Hippocampal formation (tissue), 2 donors: ENCODE measurements at regions not wholly inside any gene's neighbourhood (a gene's known extent, or its start where the extent isn't known, plus 50 kb on each side); places are given as distances from the start of the nearest gene placed in this dataset.

Experiments used
- DNase-seq, 2 donors: peaks; one replicate each; lab custom pipeline; 2025; lab: John Stamatoyannopoulos, UW

DNA sequence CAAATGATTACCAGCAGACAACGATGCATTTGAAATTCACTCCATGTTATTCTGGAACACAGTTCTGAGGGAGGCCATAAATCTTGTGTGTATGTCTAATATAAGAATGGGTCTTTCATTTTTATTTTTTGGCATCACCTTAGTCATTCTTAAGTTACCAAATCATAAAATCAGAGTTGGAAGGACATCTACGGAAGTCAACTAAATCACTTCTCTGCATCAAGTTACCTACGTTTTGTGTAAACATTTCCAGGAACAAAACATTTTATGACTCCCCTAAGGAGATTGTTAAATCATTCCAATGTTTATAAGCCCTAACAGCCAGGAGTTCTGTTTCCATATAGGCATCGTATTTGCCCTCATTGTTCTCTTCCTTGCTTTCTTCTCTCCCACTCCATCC, 378.2 kb downstream of the FAM170A start:
- no peak for DNase-seq

DNA sequence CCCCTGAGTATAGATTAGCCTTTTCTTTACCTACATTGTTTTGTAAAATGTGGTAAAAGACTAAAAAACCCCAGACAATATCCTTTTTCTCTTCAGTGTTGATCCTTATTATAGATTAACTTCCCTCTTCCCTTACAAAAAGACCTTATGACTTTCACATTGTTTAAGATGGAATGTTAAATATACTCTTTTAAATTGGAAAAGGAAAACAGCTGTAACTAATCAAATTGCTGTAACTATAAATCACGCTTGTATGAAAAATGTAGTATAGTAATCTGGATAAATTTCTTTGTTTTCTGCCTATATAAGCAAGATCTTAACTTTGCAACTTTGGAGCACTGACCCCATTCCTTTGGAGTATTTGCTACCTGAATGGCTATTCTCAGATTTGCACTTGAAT, 383.1 kb downstream of the FAM170A start:
- DNase-seq: no peak

DNA sequence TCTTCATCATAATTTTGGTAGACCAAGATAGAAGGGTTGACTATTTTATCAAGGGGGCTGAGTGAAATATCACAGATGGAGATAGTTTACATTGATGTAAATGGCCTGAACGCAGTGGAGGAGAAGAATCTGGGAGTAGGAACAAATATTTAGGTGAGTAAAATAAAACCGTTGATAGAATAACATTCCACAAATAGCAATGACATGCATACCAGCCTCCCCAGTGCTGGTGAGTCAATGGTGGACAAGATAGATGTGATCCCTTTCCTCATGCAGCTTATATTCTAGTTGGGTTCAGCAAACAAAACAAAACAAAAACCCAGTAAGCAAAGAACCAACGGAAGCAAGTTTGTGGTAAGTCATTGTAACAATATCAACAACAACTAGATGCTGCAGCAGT, 385.2 kb downstream of the FAM170A start:
- DNase-seq: no peak

DNA sequence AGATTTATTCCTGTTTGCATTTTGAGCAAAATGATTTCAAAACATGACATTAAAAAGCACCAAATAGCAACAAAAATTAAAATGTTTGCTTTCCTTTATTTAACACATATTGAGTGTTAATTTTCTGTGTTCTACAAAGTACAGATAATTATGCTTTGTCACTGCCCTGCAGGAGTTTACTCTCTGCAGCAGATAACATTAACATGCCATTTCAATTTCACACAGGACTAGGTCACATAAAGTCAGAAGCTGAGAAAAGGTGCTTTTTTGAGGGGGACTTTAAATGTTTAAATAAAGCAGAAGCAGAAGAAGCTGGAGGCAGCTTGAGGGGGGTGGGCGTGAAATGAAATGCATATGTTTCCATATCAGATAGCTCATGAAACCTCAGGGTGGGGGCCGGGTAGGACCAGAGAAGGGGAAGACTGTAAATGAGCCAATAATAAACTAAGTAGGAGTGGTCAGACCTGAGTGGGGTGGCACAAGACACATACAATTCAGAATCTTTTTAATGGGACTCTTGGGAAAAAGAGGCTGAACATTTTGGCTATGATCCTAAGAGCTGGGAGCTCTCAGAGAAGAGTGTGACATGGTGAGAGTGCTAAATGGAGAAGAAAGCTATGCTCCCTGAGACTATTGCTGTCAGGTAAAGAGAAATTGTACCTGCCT, 387.5 kb downstream of the FAM170A start:
- no peak for DNase-seq

DNA sequence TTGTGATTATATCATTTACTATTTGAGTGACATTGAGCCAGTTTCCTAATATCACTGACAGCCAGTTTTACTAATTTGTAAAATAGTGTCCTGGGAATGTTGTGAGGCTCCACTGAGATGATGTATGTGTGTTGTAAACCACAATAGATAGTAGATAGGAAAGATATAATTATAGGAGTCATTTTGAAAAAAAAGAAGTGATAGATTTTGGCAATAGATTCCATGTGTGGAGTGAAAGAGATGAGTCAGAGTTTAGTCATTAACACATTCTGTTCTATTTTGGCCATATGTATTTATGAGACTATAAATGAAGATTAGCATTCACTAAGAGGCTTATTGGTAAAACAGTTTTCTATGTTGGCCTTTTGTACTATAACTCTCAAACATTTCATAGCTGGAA, 388.2 kb downstream of the FAM170A start:
- no peak for DNase-seq

DNA sequence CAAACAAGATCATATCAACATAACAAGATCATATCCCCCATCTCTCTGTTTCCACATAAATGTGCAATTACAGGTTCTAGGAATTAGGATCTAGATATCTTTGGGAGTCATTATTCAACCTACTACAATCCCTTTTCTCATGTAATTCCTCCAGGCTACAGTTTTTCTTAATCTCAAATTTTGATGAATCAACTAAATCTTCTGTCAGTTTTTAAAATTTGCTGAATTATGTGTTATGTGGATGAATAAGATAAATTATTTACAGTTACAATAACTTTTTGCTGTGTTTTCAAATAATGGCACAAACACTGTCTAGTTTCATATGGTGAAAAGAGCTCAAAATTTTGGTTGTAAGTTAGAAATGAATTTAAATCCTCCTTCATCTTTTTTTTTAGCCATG, 405.8 kb downstream of the FAM170A start:
- no peak for DNase-seq

DNA sequence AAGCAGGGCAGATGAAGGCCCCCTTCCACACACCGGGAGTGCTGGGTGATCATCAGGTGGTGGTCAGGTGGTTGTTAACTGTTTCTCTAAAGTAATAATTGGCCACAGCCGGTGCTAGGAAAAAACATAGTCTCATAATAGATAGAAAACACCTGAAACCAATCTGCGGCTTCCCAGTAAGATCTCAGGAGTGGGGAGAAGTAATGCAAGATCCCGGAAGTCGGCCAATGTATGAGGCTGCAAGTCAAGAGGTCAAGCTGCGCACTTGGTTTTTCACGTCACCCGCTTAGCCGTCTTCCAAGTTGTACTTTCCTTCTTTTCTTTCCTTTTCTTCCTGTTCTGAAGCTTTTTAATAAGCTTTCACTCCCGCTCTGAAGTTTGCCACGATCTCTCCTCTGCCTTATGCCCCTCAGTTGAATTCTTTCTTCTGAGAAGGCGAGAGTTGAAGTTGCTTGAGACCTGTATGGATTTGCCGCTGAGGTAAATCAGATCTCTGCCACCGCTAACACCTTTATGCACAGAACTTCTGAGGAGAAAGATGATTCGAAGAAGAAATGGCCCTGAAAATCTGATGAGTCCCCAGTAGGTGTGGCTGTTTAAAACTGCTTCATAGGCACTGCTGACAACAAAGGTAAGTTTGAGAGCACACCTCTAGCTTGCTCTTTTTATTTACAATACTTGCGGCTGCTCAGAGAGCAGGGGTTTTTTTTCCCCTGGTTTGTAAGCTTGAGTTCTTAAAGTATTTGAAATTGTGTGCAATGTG, 406.6 kb downstream of the FAM170A start:
- DNase-seq: no peak

DNA sequence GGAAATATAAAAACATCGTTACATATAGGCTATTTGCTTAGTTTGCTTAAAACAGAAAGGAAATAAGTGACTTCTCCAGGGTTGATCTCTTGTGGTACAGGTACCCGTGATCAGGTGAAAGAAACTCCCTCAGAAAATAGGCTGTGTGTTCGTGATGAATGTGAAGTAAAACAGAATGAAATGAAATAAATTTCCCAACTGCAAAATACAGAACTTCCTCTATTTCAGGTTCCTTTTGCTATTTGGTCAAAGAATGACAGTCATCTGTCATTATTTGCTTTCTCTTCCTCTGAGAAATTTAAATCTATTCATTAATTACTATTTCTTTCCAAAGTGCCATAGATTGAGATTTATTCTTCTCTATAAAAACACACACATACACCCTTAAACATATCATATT, 408.1 kb downstream of the FAM170A start:
- no peak for DNase-seq

DNA sequence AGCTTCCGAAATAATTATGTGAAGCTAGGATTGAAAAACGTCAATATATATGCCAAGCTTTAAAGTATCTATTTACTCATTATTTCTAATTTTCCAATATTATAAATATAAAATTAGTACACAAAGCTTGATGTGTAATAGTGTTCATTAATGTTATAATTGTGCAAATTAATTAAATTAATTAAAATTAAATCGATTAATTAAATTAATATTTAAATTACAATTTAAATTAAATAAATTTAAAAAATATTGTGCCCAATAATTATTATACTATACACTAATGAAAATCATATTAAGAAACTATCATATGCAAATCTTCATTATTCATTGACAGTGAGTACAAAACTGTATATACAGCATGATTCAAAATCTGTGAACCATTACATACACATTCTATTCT, 409.8 kb downstream of the FAM170A start:
- DNase-seq: no peak

DNA sequence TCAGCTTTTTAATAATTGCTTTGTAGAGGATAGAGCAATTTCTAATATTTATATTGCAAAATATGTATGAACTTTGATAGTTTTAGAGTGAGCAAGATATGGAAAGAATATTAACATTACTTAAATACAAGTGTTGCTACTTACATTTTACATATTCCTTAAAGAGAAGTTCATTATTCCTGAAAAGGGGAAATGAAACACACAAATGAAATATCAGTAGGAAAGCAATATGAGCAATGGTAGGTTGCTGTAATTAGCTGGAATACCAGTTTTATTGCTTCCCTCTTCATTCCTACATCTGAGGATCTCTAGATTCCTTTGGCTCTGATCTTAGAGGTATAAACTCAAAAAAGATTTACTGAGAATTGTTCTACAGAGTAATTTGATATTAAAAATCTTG, 414.1 kb downstream of the FAM170A start:
- no peak for DNase-seq

DNA sequence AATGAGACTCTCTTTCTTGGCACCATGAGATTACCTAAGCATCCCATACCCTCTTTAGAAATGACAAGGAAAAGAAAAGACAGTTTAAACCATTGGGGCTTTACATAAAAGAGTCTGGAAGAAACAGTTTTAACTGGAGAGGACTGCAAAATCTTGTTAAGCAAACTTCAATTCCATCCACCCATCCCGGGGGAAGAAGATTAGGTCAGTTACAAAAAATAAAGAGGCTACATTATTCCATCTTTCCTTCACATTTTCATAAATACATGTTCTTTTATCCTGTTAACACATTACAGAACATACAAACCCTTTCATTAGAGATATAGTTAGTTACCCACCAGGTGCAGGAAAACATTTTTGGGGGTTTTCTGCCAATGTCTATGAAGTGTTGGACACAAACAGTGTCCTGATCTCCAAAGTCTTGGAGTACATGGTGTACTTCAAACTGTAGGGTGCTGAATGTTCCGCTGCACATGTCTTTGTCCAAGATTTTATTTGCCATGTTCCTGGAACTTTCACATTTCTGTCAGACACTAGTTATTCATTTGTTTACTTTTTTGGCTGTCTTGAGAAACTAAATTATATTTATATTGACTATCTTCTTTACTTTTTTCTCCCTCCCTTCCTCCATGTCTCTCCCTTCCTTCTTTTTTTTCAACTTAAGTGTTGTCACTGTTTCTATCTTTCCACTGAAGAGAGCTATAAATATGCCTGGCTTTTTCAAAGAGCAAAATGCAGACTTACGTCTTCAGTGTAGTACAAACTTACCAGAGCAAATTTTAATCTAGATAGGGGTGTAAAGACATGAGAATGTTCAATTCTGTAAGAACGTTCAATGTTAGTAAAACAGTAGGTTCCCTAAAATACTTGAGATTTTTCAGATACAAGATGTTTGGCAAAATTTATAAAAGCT, 410.9 kb upstream of the PRR16 start:
- no peak for DNase-seq

DNA sequence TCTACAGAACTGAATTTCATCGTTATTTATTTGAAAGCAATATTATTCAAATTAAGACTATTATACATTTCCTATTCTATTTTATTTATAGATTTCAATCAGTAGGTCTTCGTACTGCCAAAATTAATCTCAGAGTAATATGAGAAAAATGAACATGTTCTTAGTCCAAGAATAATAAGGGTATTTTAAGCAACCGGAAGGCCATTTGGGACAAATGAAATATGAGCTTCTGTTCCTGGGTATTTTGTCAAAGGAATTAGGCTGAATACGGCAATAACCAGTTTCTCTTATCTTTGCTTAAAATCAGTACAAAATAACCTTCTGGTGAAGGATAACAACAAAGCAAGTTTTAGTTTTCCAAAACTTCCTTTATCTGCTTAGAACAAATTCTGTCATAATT, 410.3 kb upstream of the PRR16 start:
- no peak for DNase-seq

DNA sequence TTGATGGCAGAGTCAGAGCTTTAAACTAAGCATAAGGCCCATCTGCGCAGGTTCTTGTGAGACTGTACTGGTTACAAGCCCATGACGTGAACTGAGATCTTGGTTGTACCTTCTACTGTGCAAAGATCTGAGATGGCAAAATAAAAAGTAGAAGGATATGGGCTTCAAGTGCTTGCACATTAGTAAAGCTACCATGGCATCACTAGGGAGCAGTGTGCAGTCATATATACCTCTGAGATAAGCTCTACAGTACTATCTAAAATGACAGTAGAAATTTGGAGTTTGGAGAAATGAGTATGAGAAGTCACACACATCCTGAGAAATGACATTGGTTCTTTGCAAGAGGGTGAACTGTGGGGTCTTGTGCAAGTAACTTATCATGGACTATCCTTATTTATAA, 408.2 kb upstream of the PRR16 start:
- peak in 1 of 2 donors; percentile 15 for DNase-seq

DNA sequence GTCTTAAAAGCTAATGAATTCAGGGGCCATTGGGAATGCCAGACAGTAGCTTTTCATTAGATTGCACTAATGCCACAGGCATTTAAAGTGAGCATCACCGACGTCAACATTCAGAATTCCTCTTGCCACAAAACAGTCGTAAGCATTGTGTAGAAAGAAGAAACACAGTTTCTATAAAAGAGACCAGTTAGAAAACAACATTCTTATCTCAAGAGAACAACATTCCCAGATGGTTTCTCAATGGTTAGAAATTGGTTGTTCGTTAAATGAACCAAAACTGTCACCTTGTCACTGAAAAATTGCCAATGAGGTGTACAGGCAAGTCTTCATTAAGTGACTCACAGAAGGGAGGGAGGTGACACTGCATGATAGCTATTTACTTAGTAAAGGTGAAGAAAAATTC, 401.6 kb upstream of the PRR16 start:
- no peak for DNase-seq

DNA sequence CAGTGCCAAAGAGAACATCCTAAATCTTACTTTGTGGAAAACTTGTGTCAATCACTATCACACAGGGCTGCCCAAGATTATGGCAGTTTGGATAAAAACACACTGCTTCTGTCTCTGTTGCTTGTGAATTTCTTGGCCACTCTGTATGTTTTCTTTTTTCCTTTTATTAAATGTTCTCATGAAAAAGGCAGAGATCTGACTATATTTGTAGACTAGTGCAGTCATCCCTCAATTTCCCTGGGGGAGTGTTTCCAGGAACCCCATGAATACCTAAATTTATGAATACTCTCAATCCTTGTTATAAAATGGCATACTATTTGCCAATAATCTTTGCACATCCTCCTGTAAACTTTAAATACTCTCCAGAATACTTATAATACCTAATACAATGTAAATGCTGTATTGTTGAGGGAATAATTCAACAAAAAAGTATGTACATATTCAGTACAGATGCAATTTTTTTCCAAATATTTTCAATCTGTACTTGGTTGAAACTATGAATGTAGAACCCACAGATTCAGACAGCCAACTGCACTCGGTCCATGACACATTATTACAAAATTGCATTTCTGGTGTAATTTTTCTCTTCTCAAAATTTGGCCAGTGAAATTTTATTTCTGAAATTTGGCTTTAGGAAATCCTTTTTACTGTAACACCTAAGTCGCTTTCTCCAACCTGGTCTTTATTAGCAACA, 391.9 kb upstream of the PRR16 start:
- DNase-seq: no peak

DNA sequence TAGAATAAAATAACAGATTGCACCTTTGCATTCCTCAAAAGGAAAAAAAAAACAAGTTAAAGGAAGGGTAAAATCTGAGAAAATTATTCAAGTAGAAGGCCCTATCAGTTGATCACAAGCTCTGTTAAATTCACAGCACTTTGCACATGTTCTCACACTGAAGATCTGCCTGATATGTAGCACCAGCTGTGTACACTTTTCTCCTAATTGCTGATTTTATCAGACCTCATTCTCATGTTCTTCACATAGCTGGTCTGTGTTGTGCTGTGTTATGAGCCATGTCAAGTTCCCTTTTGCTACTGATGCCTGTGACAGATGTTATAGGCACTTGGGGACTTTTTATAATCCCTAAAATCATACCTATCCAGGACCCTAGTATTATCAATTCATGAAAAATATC, 390.4 kb upstream of the PRR16 start:
- DNase-seq: no peak

DNA sequence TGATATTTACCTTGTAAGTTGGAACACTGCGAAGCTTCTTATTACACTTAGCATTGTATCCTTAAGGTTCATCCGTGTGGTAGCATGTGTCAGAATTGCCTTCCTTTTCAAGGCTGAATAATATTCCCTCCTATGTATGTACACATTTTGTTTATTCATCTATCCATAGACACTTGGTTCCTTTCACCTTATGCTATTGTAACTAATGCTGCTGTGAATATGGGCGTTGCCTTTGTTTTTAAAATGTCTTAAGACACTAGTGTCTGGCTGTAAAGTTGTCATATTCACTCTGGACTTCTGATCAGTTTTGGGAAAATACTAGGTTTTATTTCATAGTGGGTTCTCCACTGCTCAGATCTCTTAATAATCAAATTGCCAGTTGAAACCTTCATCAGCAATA, 383.3 kb upstream of the PRR16 start:
- DNase-seq: no peak

DNA sequence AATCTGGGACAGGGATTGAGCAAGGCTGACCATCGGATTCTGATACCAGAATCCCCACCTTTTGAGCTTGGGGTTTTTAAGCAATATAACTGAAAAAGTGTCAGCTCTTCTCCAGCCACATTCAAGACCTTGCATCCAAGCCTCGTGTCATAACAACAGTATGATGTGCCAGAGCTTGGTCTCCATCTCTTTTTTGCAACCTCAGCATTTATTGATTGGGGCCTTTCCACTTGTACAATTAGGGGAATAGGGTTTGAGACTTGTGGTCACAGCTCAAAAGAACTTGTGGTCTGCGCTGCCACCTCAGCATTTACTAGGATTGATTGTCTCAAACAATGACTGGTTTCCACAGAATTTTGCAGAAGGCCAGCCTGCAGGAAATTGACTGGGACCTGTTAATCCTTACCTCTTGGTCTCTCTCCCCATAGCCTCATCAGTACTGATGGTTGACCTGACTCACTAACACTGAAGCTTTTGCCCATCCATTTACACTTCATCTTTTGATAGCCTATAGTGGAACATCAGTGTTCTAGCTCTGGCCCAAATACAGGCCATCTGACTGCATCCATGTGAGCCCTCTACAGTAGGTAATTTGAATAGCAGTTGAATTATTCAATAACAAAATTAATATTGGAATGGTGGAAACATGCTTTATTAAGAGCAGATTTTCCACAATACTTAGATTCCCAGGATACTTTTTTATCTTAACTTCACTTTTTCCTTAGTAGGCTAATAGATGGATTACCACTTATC, 381.6 kb upstream of the PRR16 start:
- DNase-seq: no peak

DNA sequence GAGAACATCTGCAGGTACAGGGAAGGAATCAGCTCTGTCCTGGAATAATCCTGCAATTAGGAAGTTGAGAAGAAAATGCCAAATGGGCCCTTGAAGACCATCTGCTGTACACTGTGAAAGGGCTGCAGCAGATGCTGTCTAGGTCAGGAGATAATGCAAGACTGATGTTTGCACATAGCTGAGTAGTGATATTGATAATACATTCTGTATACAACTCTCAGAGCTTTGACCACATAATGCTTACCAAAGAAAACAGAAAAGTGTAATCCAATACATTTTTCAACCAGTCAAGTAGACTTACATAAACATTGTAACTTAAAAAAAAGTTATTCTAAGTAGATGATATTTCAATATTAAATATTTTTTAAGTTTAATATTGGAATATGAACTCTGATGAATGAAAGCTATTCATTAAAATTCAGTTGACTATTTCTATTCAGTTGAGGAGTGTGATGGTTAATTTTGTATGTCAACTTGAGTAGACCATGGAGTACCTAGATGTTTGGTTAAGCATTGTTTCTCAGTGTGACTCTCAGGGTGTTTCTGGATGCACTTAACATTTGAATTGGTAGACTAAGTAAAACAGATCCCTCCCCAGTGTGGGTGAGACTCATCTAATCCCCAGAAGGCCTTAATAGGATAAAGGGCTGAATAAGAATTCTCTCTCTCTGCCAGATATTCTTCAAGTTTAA, 380.1 kb upstream of the PRR16 start:
- no peak for DNase-seq

DNA sequence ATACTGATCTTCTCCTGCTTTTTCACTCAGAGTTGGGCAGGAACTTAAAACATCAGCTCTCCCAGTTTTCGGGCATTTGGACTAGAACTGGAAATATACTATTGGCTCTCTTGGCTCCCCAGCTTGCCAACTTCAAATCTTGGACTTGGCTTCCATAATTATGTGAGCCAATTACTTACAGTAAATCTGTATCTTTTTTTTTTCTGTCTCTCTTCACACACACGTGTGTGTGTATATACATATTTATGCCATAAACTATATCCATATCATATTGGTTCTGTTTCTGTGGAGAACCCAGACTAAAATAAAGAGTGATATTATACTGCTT, 379.6 kb upstream of the PRR16 start:
- no peak for DNase-seq

DNA sequence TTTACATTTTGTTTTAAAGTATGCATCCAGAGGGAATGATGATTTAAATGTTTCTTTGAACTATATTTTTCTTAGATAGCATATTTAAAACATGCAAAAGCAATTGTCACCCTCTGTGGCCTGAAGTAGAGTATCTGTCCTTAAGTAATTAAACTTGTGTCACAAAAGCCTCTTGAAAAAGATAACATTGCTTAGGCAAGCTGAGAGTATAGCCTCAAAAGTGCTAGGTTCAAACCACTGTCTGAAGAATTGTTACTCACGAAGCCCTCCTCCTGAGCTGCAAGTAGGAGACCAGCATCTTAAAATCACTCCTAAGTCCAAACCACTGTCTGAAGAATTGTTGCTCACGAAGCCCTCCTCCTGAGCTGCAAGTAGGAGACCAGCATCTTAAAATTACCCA, 378.0 kb upstream of the PRR16 start:
- no peak for DNase-seq
